Hepatocyte (in vitro differentiated cells): ENCODE measurements at regions not wholly inside any gene's neighbourhood (a gene's known extent, or its start where the extent isn't known, plus 50 kb on each side); places are given as distances from the start of the nearest gene placed in this dataset.
A peak's percentile ranks its signal among the peaks of the same experiment; 100 is the strongest.

Source experiments
- DNase-seq: peaks from one replicate; pipeline ENCODE4 v3.0.0-alpha.2; 2016; ENCODE audit warnings: low spot score
- H2AFZ ChIP-seq: fragments of 200-600 bp; sonication (generic); 2 replicates; pipeline ENCODE4 v1.6.0; 2016; ENCODE audit warnings: antibody characterized with exemption, mild to moderate bottlenecking
- H3K27ac ChIP-seq: fragments of 200-600 bp; sonication (generic); 2 replicates; pipeline ENCODE4 v1.5.1; 2016; ENCODE audit warnings: mild to moderate bottlenecking
- H3K27me3 ChIP-seq: fragments of 200-600 bp; sonication (generic); 2 replicates; pipeline ENCODE4 v1.6.1; 2016
- H3K36me3 ChIP-seq: fragments of 200-600 bp; sonication (generic); replicated peaks from 2 replicates; pipeline ENCODE4 v1.5.1; 2016; ENCODE audit warnings: low read depth; ENCODE audit not compliant: insufficient read depth
- H3K4me1 ChIP-seq: fragments of 200-600 bp; sonication (generic); 2 replicates; pipeline ENCODE4 v1.5.1; 2016; ENCODE audit warnings: mild to moderate bottlenecking, moderate library complexity; ENCODE audit not compliant: insufficient read depth
- H3K4me2 ChIP-seq: fragments of 200-600 bp; sonication (generic); 2 replicates; pipeline ENCODE4 v1.6.0; 2016
- H3K4me3 ChIP-seq: fragments of 200-600 bp; sonication (generic); 2 replicates; pipeline ENCODE4 v1.5.1; 2016; ENCODE audit warnings: mild to moderate bottlenecking
- H3K79me2 ChIP-seq: fragments of 200-600 bp; sonication (generic); 2 replicates; pipeline ENCODE4 v1.6.0; 2017; ENCODE audit warnings: mild to moderate bottlenecking
- H3K9me2 ChIP-seq: fragments of 200-600 bp; sonication (generic); replicated peaks from 2 replicates; pipeline ENCODE4 v1.6.0; 2017; ENCODE audit warnings: mild to moderate bottlenecking; ENCODE audit not compliant: insufficient read depth
- H3K9me3 ChIP-seq: fragments of 200-600 bp; sonication (generic); 2 replicates; pipeline ENCODE4 v1.5.1; 2016; ENCODE audit warnings: low read depth, mild to moderate bottlenecking
- H4K20me1 ChIP-seq: fragments of 200-600 bp; sonication (generic); 2 replicates; pipeline ENCODE4 v1.6.0; 2016; ENCODE audit warnings: mild to moderate bottlenecking; ENCODE audit not compliant: insufficient read depth, poor library complexity, severe bottlenecking
- CTCF ChIP-seq: fragments of 200-600 bp; sonication (generic); IDR thresholded peaks from 2 replicates; pipeline ENCODE4 v1.5.1; 2016; ENCODE audit warnings: antibody characterized with exemption, mild to moderate bottlenecking; ENCODE audit not compliant: poor library complexity
- EZH2 ChIP-seq: fragments of 200-600 bp; sonication (generic); IDR thresholded peaks from 2 replicates; pipeline ENCODE4 v1.6.1; 2016; ENCODE audit warnings: antibody characterized with exemption, mild to moderate bottlenecking, borderline replicate concordance
- EZH2phosphoT487 ChIP-seq: fragments of 200-600 bp; sonication (generic); IDR thresholded peaks from one replicate; pipeline ENCODE4 v1.6.1; 2018; ENCODE audit warnings: antibody characterized with exemption, mild to moderate bottlenecking, low read depth, moderate library complexity; ENCODE audit not compliant: unreplicated experiment, severe bottlenecking
- WGBS: methylation state at CpG from one replicate; pipeline ENCODE4 v1.1.6; 2016; ENCODE audit warnings: low lambda C conversion rate; ENCODE audit errors: missing lambda C conversion rate; 5-methylcytosine and 5-hydroxymethylcytosine counted together

- Histone ChIP-seq H2AFZ (no peak overlapping the region), H3K27ac (no peak overlapping the region), H3K4me3 (no peak overlapping the region), H3K79me2 (no peaks in the 10 kb centered on the region), H3K27me3 (no peaks in the 10 kb centered on the region), H3K9me2 (no peaks in the 10 kb centered on the region), H3K9me3 (no peaks in the 10 kb centered on the region), H3K36me3 (no peaks in the 10 kb centered on the region), H3K4me2 (no peak overlapping the region), H3K4me1 (peaks cover 16% of the 10 kb centered on the region), H4K20me1 (no peaks in the 10 kb centered on the region)
- no peak for DNase-seq
- 97% methylated on average over 5 of the region's 5 CpGs for WGBS
- TF ChIP-seq EZH2phosphoT487 (no peak), CTCF (no peak), EZH2 (no peak)
Measured at GRCh38 chr13:22195726-22196125, 524.9 kb downstream of the FGF9 start.

DNA sequence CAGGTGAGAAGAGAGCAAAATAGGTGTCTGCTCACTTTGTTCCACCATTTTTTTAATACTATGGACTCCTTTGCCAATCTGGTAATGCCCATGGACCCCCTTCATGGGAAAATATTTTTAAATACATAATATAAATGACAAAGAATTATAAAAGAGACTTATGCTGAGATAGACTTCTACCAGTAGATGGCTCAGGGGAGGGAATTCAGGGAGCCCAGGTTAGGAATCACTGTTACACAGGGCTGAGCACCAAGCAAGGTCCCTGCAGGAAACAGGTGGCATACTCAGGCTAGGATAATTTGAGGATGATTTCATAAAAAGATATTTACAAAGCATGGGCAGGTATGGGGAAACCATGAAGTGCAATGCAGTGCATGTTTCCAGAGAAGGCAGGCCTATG, 525.9 kb downstream of the FGF9 start:
- no peaks in the 10 kb centered on the region for H4K20me1 ChIP-seq
- H3K36me3 ChIP-seq = no peaks in the 10 kb centered on the region
- no peaks in the 10 kb centered on the region for H3K9me3 ChIP-seq
- no peak overlapping the region for H3K4me2 ChIP-seq
- no peak for TF ChIP-seq EZH2phosphoT487
- TF ChIP-seq CTCF = no peak
- no peak for TF ChIP-seq EZH2
- no peaks in the 10 kb centered on the region for H3K27me3 ChIP-seq
- no peaks in the 10 kb centered on the region for H3K79me2 ChIP-seq
- no peaks in the 10 kb centered on the region for H3K9me2 ChIP-seq
- no peak for DNase-seq
- H2AFZ ChIP-seq = no peak overlapping the region
- no peak overlapping the region for H3K4me3 ChIP-seq
- peaks cover 16% of the 10 kb centered on the region for H3K4me1 ChIP-seq
- H3K27ac ChIP-seq = no peak overlapping the region

DNA sequence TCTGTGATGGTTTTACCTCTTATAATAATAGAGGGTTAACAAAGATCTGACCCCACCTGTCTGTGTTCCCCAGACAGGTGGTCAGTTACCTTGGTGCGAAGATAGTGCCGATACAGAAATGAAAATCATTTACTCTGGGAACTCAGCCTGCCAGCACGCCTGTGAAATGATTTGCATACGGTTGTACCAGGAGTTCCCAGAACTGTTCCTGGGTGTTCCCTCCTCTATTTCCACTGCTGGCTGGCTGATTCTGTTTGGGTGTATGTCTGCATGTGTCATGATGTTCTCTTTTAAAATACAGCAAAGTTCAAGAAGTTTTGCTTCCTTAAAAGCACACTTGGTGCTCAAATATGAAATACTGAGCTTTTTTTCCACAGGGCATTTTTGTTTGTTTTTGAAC, 527.1 kb downstream of the FGF9 start:
- WGBS = 62% methylated on average over 4 of the region's 4 CpGs
- Histone ChIP-seq H3K27me3 (no peaks in the 10 kb centered on the region), H2AFZ (peak overlapping the region; percentile 15)

More for the DNA sequence above, 527.1 kb downstream of the FGF9 start:
- no peak overlapping the region for H3K4me3 ChIP-seq
- no peaks in the 10 kb centered on the region for H3K79me2 ChIP-seq
- DNase-seq = no peak
- TF ChIP-seq EZH2phosphoT487 = no peak
- TF ChIP-seq EZH2 = no peak
- no peak for TF ChIP-seq CTCF
- H3K36me3 ChIP-seq = no peaks in the 10 kb centered on the region
- no peaks in the 10 kb centered on the region for H3K9me3 ChIP-seq
- peak overlapping the region; percentile 62 for H3K4me2 ChIP-seq
- peak overlapping the region; percentile 55 for H3K27ac ChIP-seq
- H3K4me1 ChIP-seq = peaks cover 16% of the 10 kb centered on the region
- no peaks in the 10 kb centered on the region for H4K20me1 ChIP-seq
- H3K9me2 ChIP-seq = no peaks in the 10 kb centered on the region
